OCI-LY3 (cell line): ENCODE measurements at regions not wholly inside any gene's neighbourhood (a gene's known extent, or its start where the extent isn't known, plus 50 kb on each side); places are given as distances from the start of the nearest gene placed in this dataset.

ENCODE experiments used
- H2AFZ ChIP-seq: fragments of 200-600, 300-600 bp; shearing (Covaris generic); 2 replicates; pipeline ENCODE4 v1.6.0; 2014; ENCODE audit warnings: antibody characterized with exemption, low read depth, low read length
- H3K27ac ChIP-seq: fragments of 200-600, 300-600 bp; sonication (generic); 2 replicates; pipeline ENCODE4 v1.5.1; 2014; ENCODE audit warnings: mild to moderate bottlenecking, low read length, moderate library complexity, mixed read lengths
- H3K27me3 ChIP-seq: fragments of 200-600, 300-600 bp; sonication (generic); 2 replicates; pipeline ENCODE4 v1.6.1; 2014; ENCODE audit warnings: low read depth, low read length, mixed read lengths
- H3K36me3 ChIP-seq: fragments of 200-600, 300-600 bp; sonication (generic); replicated peaks from 2 replicates; pipeline ENCODE3; 2014; ENCODE audit warnings: low read depth, low read length, mixed read lengths
- H3K4me1 ChIP-seq: fragments of 300-600, 200-600 bp; sonication (generic); 2 replicates; pipeline ENCODE4 v1.6.1; 2014; ENCODE audit warnings: low read length, mixed read lengths
- H3K4me2 ChIP-seq: fragments of 200-600, 300-600 bp; sonication (generic); 2 replicates; pipeline ENCODE4 v1.6.1; 2014; ENCODE audit warnings: low read length, mixed read lengths
- H3K4me3 ChIP-seq: fragments of 300-600, 200-600 bp; sonication (generic); 2 replicates; pipeline ENCODE4 v1.5.1; 2014; ENCODE audit warnings: antibody characterized with exemption, mild to moderate bottlenecking, low read length, moderate library complexity
- H3K79me2 ChIP-seq: fragments of 300-600, 200-600 bp; shearing (Covaris generic); 2 replicates; pipeline ENCODE4 v1.6.1; 2014; ENCODE audit warnings: mild to moderate bottlenecking, low read length, mixed read lengths
- H3K9ac ChIP-seq: fragments of 300-600, 200-600 bp; shearing (Covaris generic); 2 replicates; pipeline ENCODE4 v1.6.0; 2014; ENCODE audit warnings: mild to moderate bottlenecking, low read length, moderate library complexity
- H3K9me3 ChIP-seq: fragments of 200-600, 300-600 bp; shearing (Covaris generic); 2 replicates; pipeline ENCODE4 v1.6.1; 2014; ENCODE audit warnings: low read length, mixed read lengths; ENCODE audit not compliant: insufficient read depth
- H4K20me1 ChIP-seq: fragments of 200-600, 300-600 bp; sonication (generic); 2 replicates; pipeline ENCODE4 v1.6.1; 2016; ENCODE audit warnings: low read length, mixed read lengths; ENCODE audit not compliant: insufficient read depth
- EZH2phosphoT487 ChIP-seq: fragments of 200-600 bp; shearing (Covaris generic); IDR thresholded peaks from 2 replicates; pipeline ENCODE4 v1.6.1; 2018; ENCODE audit warnings: antibody characterized with exemption, mixed run types, low read depth
- TF ChIP-seq, protein P1 (sequence below): fragments of 200-600, 300-600 bp; sonication (generic); IDR thresholded peaks from 2 replicates; pipeline ENCODE4 v1.5.1; 2014; ENCODE audit warnings: antibody characterized with exemption, low read length, low read depth

DNA sequence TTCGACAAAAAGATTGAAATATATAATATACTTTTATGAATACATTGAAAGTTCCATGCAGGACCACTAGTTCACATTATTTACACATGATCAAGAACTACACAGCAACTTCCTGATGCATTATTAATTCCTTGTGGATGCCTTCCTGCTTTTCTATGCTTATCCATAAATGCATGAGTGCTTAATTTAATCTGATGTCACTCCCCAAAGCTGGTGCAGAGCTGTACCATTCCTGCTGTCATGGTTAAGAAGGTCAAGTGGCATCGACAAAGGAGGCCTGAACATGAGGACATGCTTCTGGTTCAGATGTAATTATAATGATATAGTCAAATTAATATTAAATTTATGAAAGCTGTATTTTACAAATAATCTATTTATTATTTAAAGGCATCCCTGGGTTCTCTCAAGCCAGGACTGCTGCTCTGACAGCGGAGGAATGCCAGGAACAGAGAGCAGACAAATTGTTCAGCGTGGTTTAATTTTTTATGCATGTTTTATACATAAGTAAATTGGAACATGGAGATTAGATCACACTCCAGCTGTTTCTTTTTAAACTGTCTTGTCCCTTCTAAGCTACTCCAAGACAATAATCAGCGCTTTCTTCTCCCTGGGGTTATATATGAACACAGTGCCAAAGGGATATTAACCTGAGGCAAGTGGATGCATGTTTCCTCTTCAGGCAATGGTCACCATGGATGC, 307.3 kb upstream of the CNTNAP5 start:
- Histone ChIP-seq H3K9ac (no peak overlapping the region), H2AFZ (no peak overlapping the region), H3K27ac (no peak overlapping the region), H4K20me1 (no peaks in the 10 kb centered on the region), H3K4me2 (no peak overlapping the region), H3K4me3 (no peak overlapping the region), H3K36me3 (no peaks in the 10 kb centered on the region), H3K27me3 (no peaks in the 10 kb centered on the region), H3K79me2 (no peaks in the 10 kb centered on the region), H3K4me1 (no peaks in the 10 kb centered on the region), H3K9me3 (no peaks in the 10 kb centered on the region)
- TF ChIP-seq, protein P1, sequence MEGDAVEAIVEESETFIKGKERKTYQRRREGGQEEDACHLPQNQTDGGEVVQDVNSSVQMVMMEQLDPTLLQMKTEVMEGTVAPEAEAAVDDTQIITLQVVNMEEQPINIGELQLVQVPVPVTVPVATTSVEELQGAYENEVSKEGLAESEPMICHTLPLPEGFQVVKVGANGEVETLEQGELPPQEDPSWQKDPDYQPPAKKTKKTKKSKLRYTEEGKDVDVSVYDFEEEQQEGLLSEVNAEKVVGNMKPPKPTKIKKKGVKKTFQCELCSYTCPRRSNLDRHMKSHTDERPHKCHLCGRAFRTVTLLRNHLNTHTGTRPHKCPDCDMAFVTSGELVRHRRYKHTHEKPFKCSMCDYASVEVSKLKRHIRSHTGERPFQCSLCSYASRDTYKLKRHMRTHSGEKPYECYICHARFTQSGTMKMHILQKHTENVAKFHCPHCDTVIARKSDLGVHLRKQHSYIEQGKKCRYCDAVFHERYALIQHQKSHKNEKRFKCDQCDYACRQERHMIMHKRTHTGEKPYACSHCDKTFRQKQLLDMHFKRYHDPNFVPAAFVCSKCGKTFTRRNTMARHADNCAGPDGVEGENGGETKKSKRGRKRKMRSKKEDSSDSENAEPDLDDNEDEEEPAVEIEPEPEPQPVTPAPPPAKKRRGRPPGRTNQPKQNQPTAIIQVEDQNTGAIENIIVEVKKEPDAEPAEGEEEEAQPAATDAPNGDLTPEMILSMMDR: no peak
- no peak for TF ChIP-seq EZH2phosphoT487

DNA sequence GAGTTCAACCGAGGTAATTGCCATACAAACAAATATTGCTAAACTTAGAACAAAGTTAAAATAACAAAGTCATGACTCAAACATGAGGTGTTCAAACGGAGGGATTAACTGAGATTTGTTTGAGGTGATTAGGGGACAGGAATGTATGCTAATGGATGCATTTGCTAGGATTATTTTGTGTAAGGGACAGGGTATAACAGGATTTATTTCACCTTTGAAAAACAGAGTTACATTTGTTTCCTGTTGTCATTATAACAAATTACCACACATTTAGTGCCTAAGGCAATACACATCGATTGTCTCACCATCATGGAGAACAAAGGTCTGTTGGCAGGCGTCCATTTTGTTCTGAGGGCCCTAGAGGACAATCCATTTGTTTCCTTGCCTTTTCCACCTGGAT, 304.3 kb upstream of the CNTNAP5 start:
- H3K9ac ChIP-seq: no peak overlapping the region
- H3K27me3 ChIP-seq: no peaks in the 10 kb centered on the region
- no peak overlapping the region for H3K4me3 ChIP-seq
- H3K27ac ChIP-seq: no peak overlapping the region
- TF ChIP-seq, protein P1: no peak
- TF ChIP-seq EZH2phosphoT487: no peak
- no peak overlapping the region for H3K4me2 ChIP-seq
- no peak overlapping the region for H2AFZ ChIP-seq
- H3K79me2 ChIP-seq: no peaks in the 10 kb centered on the region
- no peaks in the 10 kb centered on the region for H3K9me3 ChIP-seq
- H3K36me3 ChIP-seq: no peaks in the 10 kb centered on the region
- H4K20me1 ChIP-seq: no peaks in the 10 kb centered on the region
- no peaks in the 10 kb centered on the region for H3K4me1 ChIP-seq

DNA sequence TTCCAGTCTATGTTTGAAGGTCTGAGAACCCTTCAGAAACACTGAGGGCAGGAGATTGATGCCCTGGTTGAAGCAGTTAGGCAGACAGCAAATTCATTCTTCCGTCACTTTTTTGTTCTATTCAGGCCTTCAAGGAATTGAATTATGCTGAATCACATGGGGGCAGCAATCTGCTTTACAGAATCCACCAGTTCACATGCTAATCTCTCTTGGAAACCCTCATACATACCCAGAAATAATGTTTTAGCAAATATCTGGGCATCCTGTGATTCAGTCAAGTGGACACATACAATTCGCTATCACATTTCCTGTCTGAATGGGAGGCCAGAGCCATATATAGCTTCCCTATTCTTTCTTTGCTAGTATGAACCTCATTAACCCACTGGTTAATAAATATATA, 301.4 kb upstream of the CNTNAP5 start:
- H2AFZ ChIP-seq: no peak overlapping the region

DNA sequence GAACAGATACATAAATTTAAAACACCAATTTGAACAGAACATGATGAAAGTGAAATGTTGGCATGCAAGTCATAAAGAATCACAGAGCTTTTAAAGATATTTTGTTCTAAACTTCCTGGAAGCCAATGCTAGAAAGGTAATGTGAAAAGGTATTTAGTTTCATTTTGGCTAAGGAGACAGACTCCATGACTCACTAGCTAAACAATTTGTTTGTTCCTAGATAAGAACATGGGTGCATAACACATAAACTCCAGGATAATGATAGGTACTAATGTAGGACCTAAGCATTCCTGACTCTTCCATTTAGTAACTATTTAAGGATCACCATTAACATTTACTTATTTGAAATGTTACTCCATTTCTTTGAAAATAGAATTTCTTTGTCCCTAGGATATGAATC, 292.5 kb upstream of the CNTNAP5 start:
- Histone ChIP-seq H3K79me2 (no peaks in the 10 kb centered on the region), H3K4me2 (no peak overlapping the region), H3K27me3 (no peaks in the 10 kb centered on the region), H3K9ac (no peak overlapping the region), H3K4me3 (no peak overlapping the region), H3K4me1 (no peaks in the 10 kb centered on the region), H3K9me3 (no peaks in the 10 kb centered on the region), H3K27ac (no peak overlapping the region), H2AFZ (no peak overlapping the region), H4K20me1 (no peaks in the 10 kb centered on the region), H3K36me3 (no peaks in the 10 kb centered on the region)
- TF ChIP-seq EZH2phosphoT487: no peak
- TF ChIP-seq, protein P1: no peak

More for the DNA sequence above, 301.4 kb upstream of the CNTNAP5 start:
- no peaks in the 10 kb centered on the region for H3K27me3 ChIP-seq
- no peaks in the 10 kb centered on the region for H3K36me3 ChIP-seq
- TF ChIP-seq EZH2phosphoT487: no peak
- TF ChIP-seq, protein P1: no peak
- no peaks in the 10 kb centered on the region for H4K20me1 ChIP-seq
- H3K4me3 ChIP-seq: no peak overlapping the region
- H3K4me1 ChIP-seq: no peaks in the 10 kb centered on the region
- no peaks in the 10 kb centered on the region for H3K79me2 ChIP-seq
- no peak overlapping the region for H3K9ac ChIP-seq
- H3K4me2 ChIP-seq: no peak overlapping the region
- H3K9me3 ChIP-seq: no peaks in the 10 kb centered on the region
- H3K27ac ChIP-seq: no peak overlapping the region
